ENCODE measurements at regions not wholly inside any gene's neighbourhood (a gene's known extent, or its start where the extent isn't known, plus 50 kb on each side); places are given as distances from the start of the nearest gene placed in this dataset.

DNA sequence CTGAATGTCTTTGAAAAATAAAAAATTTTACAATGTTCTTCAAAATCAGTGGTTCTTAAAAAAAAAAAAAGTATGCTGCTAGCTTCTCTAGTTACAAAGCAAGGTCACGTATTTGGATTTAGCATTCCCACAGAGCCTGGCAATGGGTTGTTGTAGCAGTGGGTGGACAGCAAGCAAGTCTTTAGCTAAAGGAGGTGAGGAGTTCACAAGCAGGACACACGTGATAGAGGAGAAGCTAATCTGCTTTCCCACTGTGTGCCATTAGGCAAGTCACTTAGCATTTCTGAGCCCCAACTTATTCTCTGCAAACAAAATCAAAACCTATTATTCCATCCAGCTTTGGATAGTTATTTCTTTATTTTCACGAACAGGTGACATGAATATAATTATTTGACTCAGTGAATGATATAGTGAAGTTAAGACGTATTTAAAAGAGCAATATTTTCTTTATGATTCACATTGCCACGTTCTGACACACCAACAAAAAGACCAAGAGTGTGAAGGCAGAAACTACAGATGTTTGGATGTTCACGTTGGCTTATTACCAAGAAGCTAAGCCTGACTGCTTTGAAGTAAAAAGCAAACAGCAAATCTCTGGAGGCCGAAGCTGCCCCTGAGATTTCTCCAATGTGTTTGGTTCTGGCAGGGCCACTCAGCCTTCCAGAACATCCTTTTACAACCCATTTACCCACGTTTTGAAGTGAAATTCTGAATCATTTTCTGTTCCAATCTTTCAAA lies 612.1 kb upstream of the CDH6 start:
- Histone ChIP-seq H3K27me3 (ENCODE audit: control insufficient read depth, insufficient read depth, low read length) (no peaks in the 10 kb centered on the region), H3K27ac (ENCODE audit: low read depth, low read length) (no peak overlapping the region), H3K9me3 (ENCODE audit: control insufficient read depth, insufficient read depth, low read length) (no peaks in the 10 kb centered on the region; the same call in 1 of the 2 replicates), H3K4me3 (ENCODE audit: low read depth, low read length) (no peak overlapping the region)
- no peak for DNase-seq (ENCODE audit: low read depth, low spot score)
- ChIA-PET POLR2A (no interaction called here), CTCF (no interaction called here)
- TF ChIP-seq, protein P1, sequence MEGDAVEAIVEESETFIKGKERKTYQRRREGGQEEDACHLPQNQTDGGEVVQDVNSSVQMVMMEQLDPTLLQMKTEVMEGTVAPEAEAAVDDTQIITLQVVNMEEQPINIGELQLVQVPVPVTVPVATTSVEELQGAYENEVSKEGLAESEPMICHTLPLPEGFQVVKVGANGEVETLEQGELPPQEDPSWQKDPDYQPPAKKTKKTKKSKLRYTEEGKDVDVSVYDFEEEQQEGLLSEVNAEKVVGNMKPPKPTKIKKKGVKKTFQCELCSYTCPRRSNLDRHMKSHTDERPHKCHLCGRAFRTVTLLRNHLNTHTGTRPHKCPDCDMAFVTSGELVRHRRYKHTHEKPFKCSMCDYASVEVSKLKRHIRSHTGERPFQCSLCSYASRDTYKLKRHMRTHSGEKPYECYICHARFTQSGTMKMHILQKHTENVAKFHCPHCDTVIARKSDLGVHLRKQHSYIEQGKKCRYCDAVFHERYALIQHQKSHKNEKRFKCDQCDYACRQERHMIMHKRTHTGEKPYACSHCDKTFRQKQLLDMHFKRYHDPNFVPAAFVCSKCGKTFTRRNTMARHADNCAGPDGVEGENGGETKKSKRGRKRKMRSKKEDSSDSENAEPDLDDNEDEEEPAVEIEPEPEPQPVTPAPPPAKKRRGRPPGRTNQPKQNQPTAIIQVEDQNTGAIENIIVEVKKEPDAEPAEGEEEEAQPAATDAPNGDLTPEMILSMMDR (IDR thresholded peaks at IDR 0.05; ENCODE audit: low read depth, low read length) = no peak

DNA sequence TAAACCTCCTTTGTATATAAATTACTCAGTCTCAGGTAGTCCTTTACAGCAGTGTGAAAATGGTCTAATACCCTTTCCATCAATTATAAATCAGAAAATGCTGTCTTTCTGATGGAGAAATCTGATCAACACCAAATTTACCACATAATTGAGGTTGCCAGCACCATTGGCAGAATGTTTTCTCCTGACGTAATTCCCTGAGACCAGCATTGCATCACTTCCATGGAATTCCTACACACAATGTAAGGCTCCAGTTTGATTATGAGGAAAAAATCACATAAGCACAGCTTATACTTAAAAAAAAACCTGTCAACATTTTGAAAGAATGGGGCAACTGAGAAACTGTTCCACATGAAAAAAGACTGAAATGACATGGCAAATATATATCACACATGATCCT lies 618.7 kb upstream of the CDH6 start:
- ChIA-PET POLR2A (no interaction called here), CTCF (no interaction called here)
- Histone ChIP-seq H3K27ac (ENCODE audit: low read depth, low read length) (no peak overlapping the region), H3K4me3 (ENCODE audit: low read depth, low read length) (no peak overlapping the region), H3K9me3 (ENCODE audit: control insufficient read depth, insufficient read depth, low read length) (no peaks in the 10 kb centered on the region; the same call in 1 of the 2 replicates), H3K27me3 (ENCODE audit: control insufficient read depth, insufficient read depth, low read length) (no peaks in the 10 kb centered on the region)
- no peak for DNase-seq (ENCODE audit: low read depth, low spot score)
- TF ChIP-seq, protein P1 (IDR thresholded peaks at IDR 0.05; ENCODE audit: low read depth, low read length) = no peak

DNA sequence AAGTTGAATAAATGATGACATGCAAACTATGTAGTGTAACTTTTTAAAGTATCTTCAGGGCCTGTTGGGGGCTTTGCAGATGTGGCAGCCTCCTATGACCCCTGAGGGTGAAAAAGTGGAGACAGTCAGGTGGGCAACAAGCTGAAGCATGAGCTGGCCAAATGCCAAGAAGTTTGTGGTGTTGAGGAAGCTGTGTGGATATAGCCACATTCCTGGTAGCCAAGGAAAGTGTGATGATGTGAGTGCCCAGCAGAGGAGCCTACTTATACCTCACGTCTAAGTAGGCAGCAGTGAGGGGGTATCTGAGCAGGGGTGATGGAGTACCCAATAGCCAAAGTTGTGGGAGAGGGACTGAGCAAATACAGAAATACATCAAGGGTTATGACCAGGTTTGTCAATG lies 621.2 kb upstream of the CDH6 start:
- ChIA-PET CTCF (no interaction called here), POLR2A (no interaction called here)
- Histone ChIP-seq H3K4me3 (ENCODE audit: low read depth, low read length) (no peak overlapping the region), H3K27ac (ENCODE audit: low read depth, low read length) (no peak overlapping the region), H3K9me3 (ENCODE audit: control insufficient read depth, insufficient read depth, low read length) (no peaks in the 10 kb centered on the region; the same call in 1 of the 2 replicates), H3K27me3 (ENCODE audit: control insufficient read depth, insufficient read depth, low read length) (no peaks in the 10 kb centered on the region)
- no peak for DNase-seq (ENCODE audit: low read depth, low spot score)
- TF ChIP-seq, protein P1 (IDR thresholded peaks at IDR 0.05; ENCODE audit: low read depth, low read length) = no peak

DNA sequence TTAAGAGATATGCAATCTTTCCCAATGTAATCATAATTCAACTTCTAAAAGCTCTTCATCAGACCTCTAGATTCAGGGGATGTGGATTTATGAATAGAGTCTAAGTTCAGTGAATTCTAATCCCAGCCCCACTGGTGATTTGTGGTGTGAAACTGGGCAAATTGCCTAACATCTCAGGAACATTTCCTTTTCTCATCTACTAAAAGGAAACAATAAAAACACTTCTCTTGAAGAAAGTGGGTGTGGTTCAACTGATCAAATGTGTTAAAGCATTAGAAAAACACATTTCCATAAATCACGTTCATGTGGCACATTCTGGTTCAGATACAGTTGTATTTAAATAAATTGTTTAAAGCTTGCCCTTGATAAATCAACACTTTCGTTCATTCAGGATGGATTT lies 631.7 kb upstream of the CDH6 start:
- TF ChIP-seq, protein P1 (IDR thresholded peaks at IDR 0.05; ENCODE audit: low read depth, low read length) = no peak
- no peak for DNase-seq (ENCODE audit: low read depth, low spot score)
- Histone ChIP-seq H3K9me3 (ENCODE audit: control insufficient read depth, insufficient read depth, low read length) (no peaks in the 10 kb centered on the region), H3K27me3 (ENCODE audit: control insufficient read depth, insufficient read depth, low read length) (no peaks in the 10 kb centered on the region), H3K4me3 (ENCODE audit: low read depth, low read length) (no peak overlapping the region), H3K27ac (ENCODE audit: low read depth, low read length) (no peak overlapping the region)
- ChIA-PET CTCF (no interaction called here), POLR2A (no interaction called here)

DNA sequence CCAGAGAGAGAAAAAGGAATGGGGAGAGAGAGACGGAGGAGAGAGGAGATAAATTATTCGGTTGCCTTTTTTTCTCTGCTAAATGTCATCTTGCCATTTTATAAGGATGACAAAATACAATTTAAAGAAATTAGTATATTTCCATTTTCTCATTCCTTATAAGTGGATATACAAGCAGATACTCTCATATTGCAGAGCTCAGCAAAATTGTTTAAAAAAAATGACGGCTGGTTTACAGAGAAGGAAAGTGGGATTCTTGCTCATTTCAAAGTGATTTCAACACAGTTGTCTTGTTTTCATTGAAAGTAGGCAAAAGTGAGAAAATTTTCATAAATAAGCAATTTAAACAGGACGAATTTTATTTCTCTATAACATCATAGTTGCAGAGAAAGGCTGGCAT lies 641.9 kb upstream of the CDH6 start:
- POLR2A ChIA-PET = no interaction called here
- no peaks in the 10 kb centered on the region for H3K27me3 ChIP-seq (ENCODE audit: control insufficient read depth, insufficient read depth, low read length)
- no peak for DNase-seq (ENCODE audit: low read depth, low spot score)

More for the DNA sequence above, 641.9 kb upstream of the CDH6 start:
- TF ChIP-seq, protein P1 (IDR thresholded peaks at IDR 0.05; ENCODE audit: low read depth, low read length) = no peak
- H3K27ac ChIP-seq (ENCODE audit: low read depth, low read length) = no peak overlapping the region
- no peak overlapping the region for H3K4me3 ChIP-seq (ENCODE audit: low read depth, low read length)
- CTCF ChIA-PET = no interaction called here
- no peaks in the 10 kb centered on the region for H3K9me3 ChIP-seq (ENCODE audit: control insufficient read depth, insufficient read depth, low read length)
